Osteoblast (primary cell): ENCODE measurements at regions not wholly inside any gene's neighbourhood (a gene's known extent, or its start where the extent isn't known, plus 50 kb on each side); places are given as distances from the start of the nearest gene placed in this dataset.

Source experiments
- DNase-seq: peaks from one replicate; pipeline ENCODE4 v3.0.0; 2011; ENCODE audit warnings: low spot score, mixed read lengths; ENCODE audit not compliant: insufficient read length; ENCODE audit errors: missing footprints
- H2AFZ ChIP-seq: 2 replicates; pipeline ENCODE4 v1.6.0; 2011; ENCODE audit warnings: mild to moderate bottlenecking, low read length
- H3K27ac ChIP-seq: 2 replicates; pipeline ENCODE4 v1.5.1; 2011; ENCODE audit warnings: mild to moderate bottlenecking, low read depth, low read length, moderate library complexity
- H3K27me3 ChIP-seq: 2 replicates; pipeline ENCODE4 v1.6.0; 2012; ENCODE audit warnings: mild to moderate bottlenecking, control low read depth, inconsistent platforms, low read length, moderate library complexity; ENCODE audit not compliant: insufficient read depth
- H3K36me3 ChIP-seq: 2 replicates; pipeline ENCODE4 v1.5.1; 2011; ENCODE audit warnings: mild to moderate bottlenecking, low read length, control low read depth, moderate library complexity; ENCODE audit not compliant: insufficient read depth
- H3K4me1 ChIP-seq: 2 replicates; pipeline ENCODE4 v1.5.1; 2011; ENCODE audit warnings: mild to moderate bottlenecking, low read length, control low read depth, moderate library complexity; ENCODE audit not compliant: insufficient read depth
- H3K4me2 ChIP-seq: 2 replicates; pipeline ENCODE4 v1.6.0; 2011; ENCODE audit warnings: mild to moderate bottlenecking, low read length; ENCODE audit not compliant: insufficient read depth
- H3K4me3 ChIP-seq: fragments of 200-600 bp; sonication (generic); 3 replicates; pipeline ENCODE4 v1.5.1; 2012; ENCODE audit warnings: mild to moderate bottlenecking, low read length, inconsistent platforms; ENCODE audit not compliant: insufficient read depth
- H3K79me2 ChIP-seq: 2 replicates; pipeline ENCODE4 v1.6.0; 2012; ENCODE audit warnings: mild to moderate bottlenecking, low read length, control low read depth, inconsistent platforms; ENCODE audit not compliant: insufficient read depth
- H3K9me3 ChIP-seq: 2 replicates; pipeline ENCODE4 v1.5.1; 2011; ENCODE audit warnings: low read depth, low read length, control low read depth
- H4K20me1 ChIP-seq: 2 replicates; pipeline ENCODE4 v1.6.0; 2012; ENCODE audit warnings: mild to moderate bottlenecking, low read length, control low read depth; ENCODE audit not compliant: insufficient read depth
- TF ChIP-seq, protein P1 (sequence below): IDR thresholded peaks from 2 replicates; pipeline ENCODE4 v1.5.1; 2011; ENCODE audit warnings: mild to moderate bottlenecking, low read depth, low read length, moderate library complexity; ENCODE audit errors: extremely low read depth

DNA sequence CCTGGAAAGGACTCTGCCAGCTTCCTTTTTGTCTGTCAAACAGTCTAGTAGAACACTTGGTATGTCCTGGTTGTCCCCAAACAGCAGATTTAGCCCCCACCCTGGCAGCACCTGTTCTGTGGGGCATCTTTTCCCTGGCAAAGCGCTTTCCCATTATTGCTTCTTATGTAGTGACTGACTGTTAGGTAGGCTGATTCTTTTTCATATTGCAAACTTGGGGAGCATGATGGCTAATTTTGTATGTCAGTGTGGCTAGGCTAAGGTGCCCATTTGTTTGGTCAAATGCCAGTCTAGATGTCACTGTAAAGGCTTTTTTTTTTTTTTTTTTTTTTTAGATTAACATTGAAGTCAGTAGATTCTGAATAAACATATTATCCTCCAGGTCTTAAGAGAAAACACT lies 140.2 kb downstream of the MYCN start:
- no peak overlapping the region for H2AFZ ChIP-seq
- H3K27ac ChIP-seq = no peak overlapping the region
- H4K20me1 ChIP-seq = no peaks in the 10 kb centered on the region
- TF ChIP-seq, protein P1, sequence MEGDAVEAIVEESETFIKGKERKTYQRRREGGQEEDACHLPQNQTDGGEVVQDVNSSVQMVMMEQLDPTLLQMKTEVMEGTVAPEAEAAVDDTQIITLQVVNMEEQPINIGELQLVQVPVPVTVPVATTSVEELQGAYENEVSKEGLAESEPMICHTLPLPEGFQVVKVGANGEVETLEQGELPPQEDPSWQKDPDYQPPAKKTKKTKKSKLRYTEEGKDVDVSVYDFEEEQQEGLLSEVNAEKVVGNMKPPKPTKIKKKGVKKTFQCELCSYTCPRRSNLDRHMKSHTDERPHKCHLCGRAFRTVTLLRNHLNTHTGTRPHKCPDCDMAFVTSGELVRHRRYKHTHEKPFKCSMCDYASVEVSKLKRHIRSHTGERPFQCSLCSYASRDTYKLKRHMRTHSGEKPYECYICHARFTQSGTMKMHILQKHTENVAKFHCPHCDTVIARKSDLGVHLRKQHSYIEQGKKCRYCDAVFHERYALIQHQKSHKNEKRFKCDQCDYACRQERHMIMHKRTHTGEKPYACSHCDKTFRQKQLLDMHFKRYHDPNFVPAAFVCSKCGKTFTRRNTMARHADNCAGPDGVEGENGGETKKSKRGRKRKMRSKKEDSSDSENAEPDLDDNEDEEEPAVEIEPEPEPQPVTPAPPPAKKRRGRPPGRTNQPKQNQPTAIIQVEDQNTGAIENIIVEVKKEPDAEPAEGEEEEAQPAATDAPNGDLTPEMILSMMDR = no peak
- no peaks in the 10 kb centered on the region for H3K9me3 ChIP-seq
- H3K36me3 ChIP-seq = no peaks in the 10 kb centered on the region
- no peaks in the 10 kb centered on the region for H3K27me3 ChIP-seq
- no peak overlapping the region for H3K4me2 ChIP-seq
- no peaks in the 10 kb centered on the region for H3K4me1 ChIP-seq
- no peak overlapping the region for H3K4me3 ChIP-seq
- H3K79me2 ChIP-seq = no peaks in the 10 kb centered on the region
- DNase-seq = no peak

DNA sequence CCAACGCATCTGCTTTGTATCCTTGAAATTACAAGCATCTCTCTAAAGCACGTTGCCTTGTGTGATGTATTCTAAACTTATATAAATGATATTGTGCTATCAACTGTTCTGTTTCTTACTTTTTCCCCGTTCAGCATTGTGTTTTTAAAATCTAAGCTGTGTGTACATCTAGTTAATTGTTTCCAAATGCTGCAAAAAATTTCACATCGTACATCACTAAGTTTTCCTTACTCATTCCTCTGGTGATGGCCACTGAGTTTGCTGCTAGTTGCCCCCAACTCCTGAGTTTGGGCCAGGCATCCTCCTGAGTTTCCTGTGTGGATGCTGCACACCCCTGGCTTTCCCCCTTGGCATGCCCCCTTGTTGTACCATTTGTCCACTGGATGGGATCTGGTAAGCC lies 139.7 kb downstream of the MYCN start:
- no peaks in the 10 kb centered on the region for H3K36me3 ChIP-seq
- no peak overlapping the region for H3K27ac ChIP-seq
- no peak overlapping the region for H3K4me3 ChIP-seq
- DNase-seq = no peak
- H3K9me3 ChIP-seq = no peaks in the 10 kb centered on the region
- H3K27me3 ChIP-seq = no peaks in the 10 kb centered on the region
- H3K79me2 ChIP-seq = no peaks in the 10 kb centered on the region
- no peak overlapping the region for H2AFZ ChIP-seq
- H3K4me1 ChIP-seq = no peaks in the 10 kb centered on the region
- H4K20me1 ChIP-seq = no peaks in the 10 kb centered on the region
- no peak overlapping the region for H3K4me2 ChIP-seq
- TF ChIP-seq, protein P1 = no peak

DNA sequence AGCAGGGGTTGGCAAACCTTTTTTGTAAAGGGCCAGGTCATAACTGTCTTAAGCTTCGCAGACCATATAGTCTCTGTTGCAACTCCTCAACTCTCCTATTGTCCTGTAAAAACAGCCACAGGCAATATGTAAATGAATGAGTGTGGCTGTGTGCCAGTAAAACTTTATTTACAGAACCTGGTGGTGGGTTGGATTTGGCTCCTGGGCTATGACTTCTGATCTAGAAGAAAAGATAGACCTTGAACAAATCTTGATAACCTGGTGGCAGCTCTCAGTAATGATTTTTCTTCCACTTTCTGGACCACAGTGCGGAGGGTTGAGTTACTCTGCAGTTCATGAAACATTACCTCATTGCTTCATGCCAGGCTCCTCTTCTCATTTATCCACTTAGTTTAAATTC lies 139.3 kb downstream of the MYCN start:
- no peak overlapping the region for H2AFZ ChIP-seq
- no peak overlapping the region for H3K27ac ChIP-seq
- H3K4me3 ChIP-seq = no peak overlapping the region
- no peaks in the 10 kb centered on the region for H3K36me3 ChIP-seq
- DNase-seq = no peak
- TF ChIP-seq, protein P1 = no peak
- H3K27me3 ChIP-seq = no peaks in the 10 kb centered on the region
- no peaks in the 10 kb centered on the region for H3K9me3 ChIP-seq
- no peaks in the 10 kb centered on the region for H3K4me1 ChIP-seq
- H3K4me2 ChIP-seq = no peak overlapping the region
- no peaks in the 10 kb centered on the region for H4K20me1 ChIP-seq
- H3K79me2 ChIP-seq = no peaks in the 10 kb centered on the region

DNA sequence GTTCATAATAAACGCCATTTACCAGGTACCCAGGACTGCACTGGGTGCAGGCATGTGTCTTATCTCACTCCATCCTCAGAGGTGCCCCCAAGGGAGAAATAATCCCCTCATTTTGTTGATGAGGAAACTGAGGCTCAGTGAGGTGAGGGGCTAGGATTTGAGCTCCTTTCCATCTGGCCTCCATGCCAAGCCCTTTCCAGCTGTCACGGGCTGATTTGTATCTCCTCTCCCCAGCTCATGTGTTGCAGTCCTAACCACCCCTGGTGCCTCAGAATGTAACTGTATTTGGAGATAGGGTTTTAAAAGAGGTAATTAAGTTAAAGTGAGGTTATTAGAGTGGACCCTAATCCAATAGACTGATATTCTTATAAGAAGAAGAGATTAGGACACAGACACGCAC lies 137.3 kb downstream of the MYCN start:
- no peak overlapping the region for H3K4me3 ChIP-seq
- no peaks in the 10 kb centered on the region for H3K27me3 ChIP-seq
- DNase-seq = no peak
- H2AFZ ChIP-seq = no peak overlapping the region
- TF ChIP-seq, protein P1 = no peak
- no peak overlapping the region for H3K27ac ChIP-seq
- no peaks in the 10 kb centered on the region for H3K36me3 ChIP-seq
- H3K4me1 ChIP-seq = no peaks in the 10 kb centered on the region
- H4K20me1 ChIP-seq = no peaks in the 10 kb centered on the region
- H3K4me2 ChIP-seq = no peak overlapping the region
- H3K79me2 ChIP-seq = no peaks in the 10 kb centered on the region
- H3K9me3 ChIP-seq = no peaks in the 10 kb centered on the region
